ENCODE measurements at regions not wholly inside any gene's neighbourhood (a gene's known extent, or its start where the extent isn't known, plus 50 kb on each side); places are given as distances from the start of the nearest gene placed in this dataset.
A peak's percentile ranks its signal among the peaks of the same experiment; 100 is the strongest.

DNA sequence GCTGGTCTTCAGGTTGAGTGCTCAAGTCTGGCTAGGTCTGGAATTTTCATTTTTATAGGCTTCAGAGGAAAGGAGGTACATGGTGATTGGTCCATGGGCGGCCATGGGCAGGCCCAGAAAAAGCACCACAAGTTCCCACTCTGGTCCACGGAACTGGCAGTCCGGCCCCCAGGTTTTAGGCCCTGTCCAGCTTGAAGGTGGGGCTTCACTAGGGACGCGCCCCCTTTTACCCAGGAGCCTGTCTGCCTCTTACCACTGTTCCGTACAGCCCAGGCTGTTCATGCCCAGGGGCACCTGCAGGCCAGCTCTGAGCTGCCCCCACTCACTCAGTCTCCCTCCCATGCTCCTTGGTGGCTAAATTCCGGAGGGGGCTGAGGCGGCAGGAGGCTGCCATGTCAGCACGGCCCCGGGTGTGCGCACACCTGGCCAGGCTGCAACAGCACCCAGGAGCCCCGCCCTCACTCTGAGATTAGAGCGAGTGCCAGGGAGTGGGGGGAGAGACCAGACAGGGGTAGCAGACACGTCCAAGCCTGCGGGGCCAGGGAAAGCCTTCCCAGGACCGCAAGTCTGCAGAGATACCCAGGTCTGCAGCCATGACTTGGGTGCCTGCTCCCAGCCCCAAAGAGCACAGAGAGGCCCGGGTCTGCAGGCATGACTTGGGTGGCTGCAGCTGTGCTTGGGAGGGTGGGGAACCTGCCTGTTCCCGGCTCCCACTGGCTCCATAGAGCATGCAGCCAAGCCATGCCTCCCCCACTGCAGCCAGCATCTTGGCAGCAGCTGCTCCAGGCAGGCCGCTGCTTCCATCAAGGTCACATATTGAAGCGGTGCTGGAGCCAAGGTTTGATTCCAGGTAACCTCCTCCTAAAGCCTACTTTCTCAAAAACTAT lies 390.2 kb upstream of the SGCD start:
- no peak for DNase-seq

DNA sequence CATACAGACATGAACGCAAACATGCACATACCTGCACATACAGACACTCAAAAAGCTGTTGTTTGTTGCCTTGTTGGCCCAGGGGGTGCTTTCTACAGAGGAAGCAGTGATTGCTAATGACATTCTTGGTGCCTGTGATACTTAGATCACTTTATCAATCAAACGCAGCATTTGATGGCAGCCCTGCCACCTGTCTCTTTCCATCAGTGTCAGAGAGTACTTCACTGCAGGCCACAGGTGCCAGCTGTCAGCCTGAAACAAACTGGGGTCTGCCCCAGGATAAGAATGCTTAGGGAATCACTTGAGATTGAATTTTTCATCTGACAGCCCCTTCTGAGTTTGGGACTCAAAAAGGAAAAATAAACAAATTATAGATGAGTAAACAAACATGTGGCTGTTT lies 388.9 kb upstream of the SGCD start:
- no peak for DNase-seq

DNA sequence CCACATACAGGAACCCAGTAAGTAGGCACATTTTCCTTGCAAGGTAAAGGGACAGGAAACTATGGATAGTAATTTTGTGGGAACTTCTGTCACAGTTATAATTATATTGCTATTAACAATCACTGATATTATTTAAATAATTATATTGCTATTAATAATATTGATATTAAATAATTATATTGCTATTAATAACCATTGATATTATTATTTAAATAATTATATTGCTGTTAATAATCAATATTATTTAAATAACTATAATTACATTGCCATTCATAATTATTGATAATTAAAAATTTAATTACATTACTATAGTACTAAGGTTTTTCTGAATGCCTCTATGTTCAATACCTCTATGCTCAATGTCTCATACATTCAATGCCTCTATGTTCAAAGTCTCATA lies 385.6 kb upstream of the SGCD start:
- DNase-seq, result no peak

DNA sequence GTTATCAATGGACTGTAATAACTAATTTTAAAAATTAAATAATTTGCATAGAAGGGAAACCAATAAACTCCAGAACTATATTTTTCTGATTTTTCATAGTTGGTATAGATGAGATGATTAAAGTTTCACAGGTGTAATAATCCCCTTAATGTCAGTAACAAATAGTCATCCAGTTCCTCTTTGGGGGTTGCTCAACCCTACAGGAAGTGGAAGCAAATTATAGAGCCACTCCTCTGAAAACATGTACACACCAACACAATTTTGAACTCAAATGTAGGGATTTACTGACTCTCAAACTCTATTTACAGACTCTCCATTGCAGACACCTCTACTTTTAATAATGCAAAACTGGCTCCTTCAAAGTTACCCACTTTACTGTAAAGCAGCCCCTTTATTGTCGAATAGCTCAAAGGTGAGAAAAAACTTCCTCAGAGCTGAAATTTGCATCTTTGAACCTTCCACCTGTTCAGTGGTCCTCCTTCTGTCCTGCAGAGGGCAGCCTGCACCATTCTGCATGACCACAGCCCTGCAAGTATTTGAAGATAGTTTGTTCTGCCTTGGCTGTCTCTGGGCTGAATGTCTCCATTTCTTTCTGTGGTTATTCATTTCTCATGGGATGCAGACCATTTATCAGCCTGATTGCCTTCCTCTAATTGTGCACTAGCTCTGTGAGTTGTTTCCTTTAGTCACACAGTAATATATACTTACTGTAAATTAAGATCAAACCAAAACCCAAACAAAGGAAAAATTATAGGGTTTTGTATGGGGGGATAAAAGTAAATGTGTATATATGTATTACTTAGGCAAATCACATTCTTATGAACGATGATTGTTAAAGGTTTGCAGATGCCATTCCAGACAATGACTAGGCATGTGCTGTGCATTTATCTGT lies 383.2 kb upstream of the SGCD start:
- peak; percentile 73 for DNase-seq

DNA sequence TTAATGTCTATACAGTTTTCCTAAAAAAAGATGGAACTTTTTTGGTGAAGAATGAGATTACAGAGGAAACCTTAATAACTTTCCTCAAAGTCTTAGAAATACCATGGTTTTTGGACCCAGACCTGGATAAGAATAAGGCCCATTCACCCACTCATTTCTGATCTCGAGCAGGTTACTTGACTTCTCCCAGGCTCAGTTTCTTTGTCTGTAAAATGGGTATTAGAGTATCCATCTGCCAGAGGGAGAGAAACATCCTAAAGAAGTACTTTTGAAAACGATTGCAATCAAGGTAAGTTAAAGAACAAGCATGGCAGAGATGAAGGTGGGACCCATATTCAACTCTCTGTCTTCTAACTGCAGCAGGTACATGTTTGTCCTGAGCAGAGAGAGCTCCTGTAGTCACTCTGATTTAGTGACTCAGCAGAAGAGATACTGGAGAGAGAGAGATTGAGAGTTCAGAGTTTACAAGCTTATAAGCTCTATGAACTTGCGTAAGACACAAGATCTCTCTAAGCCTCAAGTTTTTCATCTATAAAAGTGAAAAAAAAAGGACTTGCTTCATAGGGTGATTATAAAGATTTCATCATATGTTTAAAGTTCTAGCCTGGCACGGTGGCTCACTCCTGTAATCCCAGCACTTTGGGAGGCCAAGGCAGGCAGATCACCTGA lies 379.4 kb upstream of the SGCD start:
- peak; percentile 41 for DNase-seq

DNA sequence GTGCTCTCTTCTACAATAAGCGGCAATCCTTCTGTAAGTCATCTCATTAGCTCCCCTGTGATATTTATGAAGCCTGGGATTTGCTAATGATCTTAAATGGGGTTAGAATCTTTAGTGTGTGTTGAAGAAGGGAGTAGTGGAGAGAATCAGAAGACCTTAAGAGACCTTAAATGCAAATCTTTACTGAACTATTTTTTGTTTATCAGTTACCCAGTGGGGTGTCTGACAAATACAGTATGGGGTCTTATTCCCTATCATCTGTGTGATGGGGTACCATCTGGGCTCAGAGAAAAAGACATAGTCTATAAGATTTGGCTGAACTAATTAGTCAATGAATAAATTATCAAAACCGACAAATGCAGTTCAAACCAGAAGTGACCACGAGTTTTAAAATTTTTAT lies 378.4 kb upstream of the SGCD start:
- no peak for DNase-seq

DNA sequence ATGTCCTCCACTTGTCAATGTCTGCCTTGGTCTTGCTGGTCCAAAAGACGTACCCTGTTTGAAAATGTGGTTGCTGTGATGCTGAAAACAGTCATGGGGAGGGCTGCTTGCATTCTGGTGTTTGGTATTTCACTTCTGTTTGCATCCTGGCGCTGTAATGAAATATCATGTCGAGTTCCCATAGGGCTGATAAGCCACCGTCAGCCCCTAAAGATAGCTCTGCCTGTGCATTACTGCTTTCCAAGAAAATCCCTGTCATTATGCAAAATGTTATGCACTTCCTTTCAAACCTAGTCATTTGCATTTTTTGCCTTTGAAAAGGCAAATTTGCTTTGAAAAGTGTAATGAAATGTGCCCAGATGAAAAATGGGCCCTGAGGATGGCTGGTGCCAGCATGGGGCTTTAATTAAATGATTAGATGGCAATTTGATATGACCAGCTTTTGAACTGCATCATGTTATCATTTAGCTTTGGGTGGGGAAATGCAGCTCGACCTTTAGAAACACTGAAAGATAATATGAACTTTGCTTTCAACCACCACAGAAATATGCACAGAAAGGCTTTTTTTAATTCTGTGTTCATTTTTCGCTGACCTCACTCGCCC lies 374.4 kb upstream of the SGCD start:
- DNase-seq, result no peak

DNA sequence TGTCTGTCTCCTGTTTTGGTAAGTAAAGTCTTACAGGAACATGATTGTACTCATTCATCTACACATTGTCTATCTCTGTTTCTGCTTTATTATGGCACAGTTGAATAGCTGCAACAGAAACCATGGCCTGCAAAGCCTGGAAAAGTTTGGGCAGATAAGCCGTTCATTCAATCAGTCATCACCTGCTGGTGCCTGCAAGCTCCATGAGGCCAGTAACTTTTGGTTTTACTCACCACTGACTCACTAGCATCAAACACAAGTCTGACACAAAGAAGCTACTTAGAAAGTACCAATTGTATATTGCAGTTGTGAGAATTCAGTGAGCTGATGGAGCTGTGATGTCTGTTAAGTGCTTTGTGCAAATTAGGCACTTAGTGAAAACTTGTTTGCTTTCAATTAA lies 373.6 kb upstream of the SGCD start:
- peak; percentile 49 for DNase-seq

DNA sequence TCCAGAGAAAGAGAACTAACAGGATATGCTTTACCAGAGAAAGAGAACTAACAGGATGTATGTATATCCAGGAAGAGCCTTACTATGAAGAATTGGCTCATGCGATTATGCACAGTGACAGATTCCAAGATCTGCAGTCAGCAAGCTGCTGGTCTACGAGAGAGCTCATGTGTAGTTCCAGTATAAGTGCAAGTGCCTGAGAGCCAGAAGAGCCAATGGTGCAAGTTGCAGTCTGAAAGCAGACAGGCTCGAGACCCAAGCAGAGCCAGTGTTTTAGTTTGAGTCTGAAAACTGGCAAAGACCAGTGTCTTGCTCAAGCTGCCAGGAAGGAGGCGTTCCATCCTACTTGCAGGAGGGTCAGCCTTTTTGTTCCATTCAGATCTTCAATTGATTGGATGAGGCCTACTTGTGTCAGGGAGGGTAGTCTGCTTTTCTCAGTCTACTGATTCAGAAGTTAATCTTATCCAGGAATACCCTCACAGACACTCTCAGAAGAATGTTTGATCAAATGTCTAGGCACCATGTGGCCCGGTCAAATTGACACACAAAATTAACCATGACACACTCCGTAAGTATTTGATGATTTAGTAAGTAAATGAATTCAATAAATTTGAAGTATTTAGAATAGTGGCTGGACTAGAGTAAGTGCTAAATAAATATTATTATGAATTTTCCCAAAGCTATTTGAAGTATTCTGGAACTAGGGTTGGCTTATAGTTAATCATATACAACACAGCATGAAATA lies 372.1 kb upstream of the SGCD start:
- DNase-seq, result peak; percentile 84

DNA sequence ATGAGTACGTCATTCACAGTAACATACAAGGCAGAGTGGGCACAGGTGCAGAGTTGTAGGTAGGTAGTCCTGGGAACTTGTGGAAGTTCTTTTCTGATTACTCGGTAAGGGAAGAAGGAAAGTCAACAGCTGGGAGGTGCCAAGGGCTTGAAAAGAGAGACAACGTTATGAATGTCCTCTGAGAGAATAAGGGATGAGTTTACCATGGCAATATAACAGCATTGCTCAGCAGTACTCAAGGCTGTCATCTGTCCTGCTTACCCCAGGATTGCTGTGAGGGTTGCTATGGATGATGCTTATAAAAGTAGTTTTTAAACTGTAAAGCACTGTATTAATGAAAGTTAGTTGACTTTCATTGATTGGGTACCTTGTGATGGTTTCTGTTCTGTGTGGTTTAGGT lies 369.1 kb upstream of the SGCD start:
- DNase-seq, result no peak

DNA sequence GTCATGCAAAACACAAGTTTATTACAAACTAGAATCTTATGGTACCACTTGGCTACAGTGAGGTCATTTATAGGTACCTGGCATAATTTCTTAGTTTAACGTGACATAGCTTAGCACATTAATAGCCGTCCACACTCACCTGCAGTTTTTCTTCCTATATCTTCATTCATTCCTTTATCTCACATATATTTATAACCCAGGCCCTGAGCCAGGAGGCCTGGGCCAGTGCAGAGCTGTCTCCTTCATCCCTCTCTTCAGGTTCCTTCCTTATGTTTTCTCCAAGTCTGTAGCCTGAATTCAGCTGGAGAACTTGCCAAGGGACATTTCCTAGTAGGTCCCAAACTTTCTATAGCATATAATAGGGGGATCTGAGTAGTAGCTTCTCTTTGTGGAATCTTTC lies 367.9 kb upstream of the SGCD start:
- no peak for DNase-seq

DNA sequence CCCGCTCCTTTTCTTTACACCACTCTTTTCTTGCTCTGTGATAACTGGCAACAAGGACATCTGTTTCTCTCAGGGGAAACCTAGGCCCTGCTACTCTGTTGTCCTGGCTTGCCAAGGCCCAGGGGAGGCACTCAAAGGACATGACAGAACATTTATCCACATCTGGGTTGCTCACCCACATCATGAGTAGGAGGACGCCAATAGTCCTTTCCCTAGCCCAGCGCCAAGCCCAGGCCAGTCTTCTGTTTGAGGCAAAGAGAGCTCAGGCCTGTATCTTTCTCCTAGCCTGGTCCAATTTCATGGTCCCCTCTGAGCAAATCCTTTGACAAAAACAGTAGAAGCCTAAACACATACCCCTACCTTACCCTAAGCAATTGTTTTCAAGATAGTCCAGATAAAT lies 366.8 kb upstream of the SGCD start:
- DNase-seq, result no peak

DNA sequence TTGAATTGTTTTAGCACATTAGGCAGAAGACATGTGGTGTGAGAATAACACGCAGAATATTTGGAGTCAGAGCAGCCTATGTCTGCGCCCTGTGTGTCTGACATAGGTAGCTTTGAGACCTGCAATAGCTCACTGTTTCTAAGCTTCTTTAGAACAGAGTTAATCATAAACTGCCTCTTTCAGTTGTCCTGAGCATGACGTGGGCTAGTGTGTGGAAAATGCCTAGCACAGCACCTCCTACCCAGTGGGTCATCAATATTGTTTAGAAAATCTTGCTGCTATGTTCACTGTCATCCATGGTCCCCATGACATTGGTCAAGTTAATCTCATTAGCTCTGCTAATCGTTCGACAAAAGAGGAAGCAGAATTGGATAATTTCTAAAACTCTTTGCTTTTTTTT lies 357.4 kb upstream of the SGCD start:
- no peak for DNase-seq

DNA sequence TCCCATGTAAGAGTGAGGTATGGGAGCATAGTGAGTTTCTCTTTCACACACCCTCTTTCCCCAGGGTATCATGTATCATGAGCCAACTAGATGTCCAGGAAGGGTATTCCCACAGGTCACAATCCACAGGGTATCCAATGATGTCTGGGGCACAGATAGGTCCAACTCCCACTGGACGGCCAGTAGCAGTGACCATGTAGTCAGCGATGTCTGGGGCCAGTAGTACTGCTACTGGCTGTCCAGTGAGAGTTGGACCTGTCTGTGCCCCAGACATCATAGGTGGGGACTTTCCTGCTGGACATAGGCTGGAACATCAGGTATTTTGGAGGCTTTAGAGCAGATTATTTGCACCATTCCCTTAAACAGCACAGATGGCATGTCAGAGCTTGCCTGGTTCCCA lies 352.6 kb upstream of the SGCD start:
- DNase-seq, result no peak

DNA sequence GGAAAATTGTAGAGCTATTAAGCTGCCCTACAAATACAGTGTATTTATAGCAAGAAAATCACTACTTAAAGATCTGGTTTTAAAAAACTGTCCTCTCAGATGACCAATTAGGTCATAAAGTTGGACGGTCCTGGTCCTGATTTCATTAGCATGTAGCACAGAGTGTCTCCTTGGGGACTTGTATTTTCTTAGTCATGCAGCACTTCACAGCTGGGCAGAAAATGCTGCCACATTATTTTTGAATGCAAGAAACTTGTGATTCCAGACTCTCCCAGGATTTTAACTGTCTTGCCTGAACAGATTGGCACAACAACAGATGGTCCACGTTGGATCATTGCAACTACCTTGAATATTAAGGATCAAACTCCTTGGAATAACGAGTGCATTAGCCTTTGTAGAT lies 348.1 kb upstream of the SGCD start:
- no peak for DNase-seq

DNA sequence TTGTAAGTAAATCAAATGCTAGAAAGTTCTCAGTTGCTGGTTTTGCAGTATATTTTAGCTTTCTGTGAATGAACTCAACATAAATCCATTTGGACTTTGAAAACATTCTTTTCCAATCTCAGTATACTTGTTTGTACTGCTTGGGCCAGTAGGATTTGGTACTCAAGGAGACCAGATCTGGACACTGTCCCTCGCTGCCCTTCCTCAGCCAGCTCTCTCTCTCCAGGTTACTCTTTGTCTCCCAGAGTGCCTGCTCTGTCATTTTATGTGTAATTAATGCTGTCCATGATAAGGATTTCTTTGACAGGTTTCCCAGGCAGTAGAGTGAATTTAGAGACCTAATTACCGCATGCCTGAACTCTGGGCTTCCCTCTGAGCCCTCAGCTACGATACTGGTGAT lies 344.6 kb upstream of the SGCD start:
- no peak for DNase-seq

DNA sequence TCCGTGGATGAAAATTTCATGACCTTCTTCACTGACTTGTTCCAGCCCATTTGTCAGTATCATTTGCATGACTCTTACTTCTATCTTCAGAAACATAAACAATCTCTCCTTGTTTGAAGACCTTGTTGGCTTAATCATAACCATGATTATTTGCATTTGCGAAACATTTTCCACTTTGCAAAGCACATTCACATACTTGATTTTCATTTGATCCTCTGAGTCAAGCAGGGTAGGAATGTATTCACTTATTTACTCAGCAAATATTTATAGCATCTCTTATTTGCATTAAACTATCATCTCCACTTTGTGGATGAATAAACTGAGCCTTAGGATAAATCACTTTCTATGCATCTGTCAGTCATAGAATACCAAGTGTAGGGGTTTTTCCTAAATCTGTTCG lies 343.0 kb upstream of the SGCD start:
- peak; percentile 84 for DNase-seq

DNA sequence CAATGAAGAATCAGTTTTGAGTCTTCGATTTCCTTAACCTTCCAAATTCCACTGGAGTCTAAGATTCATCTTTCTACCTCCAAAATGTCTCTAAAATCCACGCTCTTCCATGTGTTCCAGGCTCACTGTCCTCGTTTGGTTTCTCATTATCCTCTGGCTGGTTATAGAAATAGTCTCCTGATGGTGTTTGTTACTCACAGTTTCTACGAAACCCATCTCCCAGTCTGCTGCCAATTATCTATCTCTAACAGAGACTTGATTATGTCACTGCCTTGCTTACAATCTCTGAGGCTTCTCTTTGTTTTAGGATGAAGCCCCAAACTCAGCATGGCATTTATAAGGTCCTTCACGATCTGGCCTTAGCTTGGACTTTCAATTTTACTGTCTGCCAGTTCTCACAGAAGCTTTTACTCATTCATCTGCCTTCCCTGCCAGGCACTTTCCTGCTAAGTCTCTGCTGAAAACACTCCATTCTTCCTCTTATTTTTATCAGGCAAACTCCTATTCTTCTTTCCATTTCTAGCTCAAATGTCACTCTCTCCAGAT lies 339.6 kb upstream of the SGCD start:
- no peak for DNase-seq

DNA sequence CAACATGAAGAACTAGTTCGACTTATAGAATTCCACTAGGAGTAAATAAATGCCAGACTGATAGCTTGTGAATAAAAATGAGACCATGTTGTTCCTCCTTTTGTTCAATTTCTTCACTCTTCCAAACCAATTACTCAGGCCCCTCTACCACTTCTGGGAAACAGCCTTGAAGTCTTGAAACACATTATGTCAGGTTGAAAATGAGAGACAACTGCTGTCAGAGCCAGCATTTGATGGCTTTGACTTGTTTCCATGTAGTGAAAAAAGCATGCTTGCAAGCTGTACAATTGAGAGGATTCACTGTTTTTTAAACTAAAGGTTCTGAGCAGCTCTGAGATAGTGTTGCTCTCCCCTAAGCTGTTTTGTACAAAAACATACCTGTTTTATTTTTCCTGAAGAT lies 337.1 kb upstream of the SGCD start:
- DNase-seq, result no peak

DNA sequence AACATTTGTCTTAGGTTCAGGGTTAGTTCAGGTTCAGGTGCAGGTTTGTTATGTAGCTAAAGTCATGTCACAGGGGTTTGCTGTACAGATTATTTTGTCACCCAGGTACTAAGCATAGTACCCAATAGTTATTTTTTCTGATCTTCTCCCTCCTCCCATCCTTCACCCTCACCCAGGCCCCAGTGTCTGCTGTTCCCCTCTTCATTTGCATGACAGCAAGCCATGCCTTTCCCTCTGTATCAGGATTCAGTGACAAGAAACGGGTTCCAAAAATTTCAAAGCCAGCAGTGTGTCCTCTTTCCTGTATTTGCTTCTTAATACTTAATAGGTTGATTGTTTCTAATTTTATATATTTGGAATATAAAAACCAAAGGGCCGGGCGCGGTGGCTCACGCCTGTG lies 330.8 kb upstream of the SGCD start:
- no peak for DNase-seq

DNA sequence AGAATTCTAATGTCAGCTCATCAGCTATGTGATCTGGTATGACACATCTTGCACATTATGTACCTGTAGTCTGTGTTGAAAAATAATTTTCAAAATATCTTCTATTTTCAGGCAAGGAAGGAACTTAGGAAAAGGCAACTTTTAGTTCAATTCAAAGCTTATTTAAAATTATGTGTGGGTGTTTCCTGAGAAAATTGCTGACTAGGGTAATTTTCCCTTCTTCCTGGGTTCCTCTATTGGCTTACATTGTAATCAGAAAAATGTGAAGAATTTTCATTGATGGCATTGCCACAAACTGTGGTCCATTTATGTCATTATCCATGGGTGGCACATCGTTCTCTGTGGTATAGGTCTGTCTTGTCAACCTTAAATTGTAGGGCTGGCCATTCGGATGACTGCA lies 328.7 kb upstream of the SGCD start:
- no peak for DNase-seq

DNA sequence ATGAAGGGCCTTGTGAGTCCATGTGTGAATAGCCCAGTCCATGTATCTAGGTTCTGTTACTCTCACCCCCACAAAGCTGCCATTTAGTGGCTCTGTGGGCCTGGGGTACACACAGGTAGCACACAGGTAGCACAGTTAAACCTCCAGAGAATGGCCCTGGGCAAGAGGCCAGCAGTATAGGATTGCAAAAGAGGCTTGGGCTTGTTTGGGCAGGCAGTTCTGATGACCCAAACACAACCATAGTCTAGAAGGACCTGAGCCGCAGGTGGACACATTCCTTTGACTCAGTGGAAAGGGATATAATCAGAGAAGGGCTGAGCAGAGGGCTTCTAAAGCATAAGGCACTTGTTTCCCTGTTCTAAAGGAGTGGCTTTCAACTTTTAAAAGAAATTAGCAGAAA lies 326.8 kb upstream of the SGCD start:
- DNase-seq, result no peak

Measured in fibroblast of skin of right quadriceps (primary cell).